K562 (cell line): ENCODE measurements at regions not wholly inside any gene's neighbourhood (a gene's known extent, or its start where the extent isn't known, plus 50 kb on each side); places are given as distances from the start of the nearest gene placed in this dataset.

Source experiments
- ATAC-seq: fragments of 200-7000 bp; cut with Tn5 transposase; 3 replicates; pipeline ENCODE4 v1.9.1; 2020; ENCODE audit warnings: moderate library complexity
- BruUV-seq: library from RNA; stranded (reverse); fragments of 400-500 nt; replicated peaks from 2 replicates; lab custom pipeline; 2021; lab: Mats Ljungman, UMichigan
- CTCF ChIA-PET: fragments of 300-600 bp; formaldehyde crosslinking; extraction: SDS; loops from one replicate; lab custom pipeline; 2021; ENCODE audit warnings: low intra/inter-chr PET ratio; lab: Yijun Ruan, JAX
- POLR2A ChIA-PET: fragments of 300-600, 350-650 bp; sonication (Branson Sonifier 250); formaldehyde crosslinking; extraction: SDS; loops from one replicate; lab custom pipeline; 2021; ENCODE audit warnings: antibody characterized with exemption, inconsistent platforms; lab: Yijun Ruan, JAX
- DNase-seq, 4 experiments: peaks; one replicate each; pipeline versions ENCODE4 v3.0.0 to v3.0.0-alpha.2; 2011 to 2018; ENCODE audit warnings: low spot score in 3 of 4, mixed read lengths in 3 of 4; ENCODE audit errors: extremely low read depth in 1 of 4
- FAIRE-seq: peaks from 2 replicates; lab custom pipeline; 2011; peaks lifted over from hg19 to GRCh38; lab: Jason Lieb, UNC
- H2AFZ ChIP-seq: 2 replicates; pipeline ENCODE4 v1.6.0; 2011; ENCODE audit warnings: low read depth, low read length, control low read depth, inconsistent platforms
- H3K27ac ChIP-seq: fragments of 200-600 bp; 3 replicates; pipeline ENCODE4 v1.8.0; 2011; ENCODE audit warnings: low read depth, mild to moderate bottlenecking, control low read depth, inconsistent platforms, low read length, moderate library complexity, mixed read lengths; ENCODE audit errors: extremely low read depth
- H3K27me3 ChIP-seq, 2 experiments: fragments of 300-600 bp in 1 of 2; 2 replicates in 1 of 2; 3 replicates in 1 of 2; pipeline versions ENCODE4 v1.6.0 to v1.8.0; 2011; ENCODE audit warnings: inconsistent platforms in 2 of 2, low read length in 2 of 2, mild to moderate bottlenecking in 1 of 2, mixed read lengths in 1 of 2, moderate library complexity in 1 of 2; ENCODE audit not compliant: control insufficient read depth in 2 of 2, insufficient read depth in 2 of 2
- H3K36me3 ChIP-seq: fragments of 300-600 bp; 3 replicates; pipeline ENCODE4 v1.8.0; 2011; ENCODE audit warnings: mild to moderate bottlenecking, low read length, inconsistent platforms; ENCODE audit not compliant: control insufficient read depth, insufficient read depth
- H3K4me1 ChIP-seq, 2 experiments: fragments of 200-600 bp in 1 of 2; replicated peaks in 1 of 2; 2 replicates in 1 of 2; 3 replicates in 1 of 2; pipeline versions ENCODE4 v1.5.1 to v1.8.0; 2011; ENCODE audit warnings: inconsistent platforms in 2 of 2, low read length in 2 of 2, mild to moderate bottlenecking in 1 of 2, mixed read lengths in 1 of 2, moderate library complexity in 1 of 2; ENCODE audit not compliant: control insufficient read depth in 2 of 2, insufficient read depth in 2 of 2
- H3K4me2 ChIP-seq: 2 replicates; pipeline ENCODE4 v1.6.1; 2011; ENCODE audit warnings: low read length, control low read depth, inconsistent platforms, mixed read lengths; ENCODE audit not compliant: insufficient read depth
- H3K4me3 ChIP-seq: fragments of 200-600 bp; sonication (generic), shearing (Covaris generic); 2 replicates; pipeline ENCODE4 v1.5.1; 2016; ENCODE audit warnings: control low read depth, inconsistent platforms
- H3K79me2 ChIP-seq: fragments of 200-600 bp; 3 replicates; pipeline ENCODE4 v1.8.0; 2011; ENCODE audit warnings: low read length, inconsistent platforms; ENCODE audit not compliant: control insufficient read depth, insufficient read depth
- H3K9ac ChIP-seq, 2 experiments: 2 replicates each; pipeline versions ENCODE4 v1.6.0 to v1.6.1; 2011; ENCODE audit warnings: low read depth in 2 of 2, low read length in 2 of 2, control low read depth in 1 of 2, inconsistent platforms in 1 of 2, mild to moderate bottlenecking in 1 of 2, mixed read lengths in 1 of 2; ENCODE audit not compliant: insufficient read depth in 1 of 2
- H3K9me1 ChIP-seq: one replicate; pipeline ENCODE4 v1.6.0; 2011; ENCODE audit warnings: inconsistent platforms, mild to moderate bottlenecking, low read length, moderate library complexity; ENCODE audit not compliant: control insufficient read depth, insufficient read depth
- H3K9me3 ChIP-seq: replicated peaks from 2 replicates; pipeline ENCODE4 v1.5.1; 2011; ENCODE audit warnings: low read depth, low read length, inconsistent platforms; ENCODE audit not compliant: control insufficient read depth, insufficient read depth
- H4K20me1 ChIP-seq: replicated peaks from 2 replicates; pipeline ENCODE4 v1.6.1; 2011; ENCODE audit warnings: low read length, inconsistent platforms, mixed read lengths; ENCODE audit not compliant: control insufficient read depth, insufficient read depth
- AFF4 ChIP-seq: sonication (generic); formaldehyde crosslinking; IDR thresholded peaks from 2 replicates; pipeline ENCODE4 v1.8.0; 2023; ENCODE audit warnings: mild to moderate bottlenecking, missing genetic modification reagents
- JUND ChIP-seq, 2 experiments: IDR thresholded peaks; 2 replicates in 1 of 2; 3 replicates in 1 of 2; pipeline ENCODE4 v1.6.1; 2011; ENCODE audit warnings: borderline replicate concordance in 2 of 2, low read depth in 2 of 2, low read length in 2 of 2, improper control_type of control experiment in 1 of 2, missing biosample characterization in 1 of 2, missing genetic modification characterization in 1 of 2, missing genetic modification reagents in 1 of 2
- NCOA4 ChIP-seq: fragments of 450-650 bp; IDR thresholded peaks from 2 replicates; pipeline ENCODE4 v1.6.1; 2018; ENCODE audit warnings: mild to moderate bottlenecking; ENCODE audit not compliant: partially characterized antibody
- NR2C2 ChIP-seq, 2 experiments: fragments of 200-800 bp in 1 of 2; sonication (Bioruptor generic) in 1 of 2; sonication (generic) in 1 of 2; formaldehyde crosslinking in 1 of 2; IDR thresholded peaks; 2 replicates each; pipeline versions ENCODE4 v1.6.1 to v1.8.0; 2016 to 2022; ENCODE audit warnings: mild to moderate bottlenecking in 1 of 2, missing compliant biosample characterization in 1 of 2, missing genetic modification characterization in 1 of 2, missing genetic modification reagents in 1 of 2
- RERE ChIP-seq: sonication (generic); formaldehyde crosslinking; IDR thresholded peaks from 2 replicates; pipeline ENCODE4 v1.8.0; 2023; ENCODE audit warnings: missing genetic modification reagents, mild to moderate bottlenecking, borderline replicate concordance
- ZBTB12 ChIP-seq: fragments of 250-450 bp; sonication (Bioruptor Pico); IDR thresholded peaks from 2 replicates; pipeline ENCODE4 v1.4.0; 2020
- ZNF311 ChIP-seq: fragments of 250-450 bp; sonication (Bioruptor Pico); IDR thresholded peaks from 2 replicates; pipeline ENCODE4 v1.4.0; 2020; ENCODE audit warnings: mild to moderate bottlenecking, moderate library complexity
- ZNF584 ChIP-seq: fragments of 200-800 bp; sonication (Bioruptor generic); IDR thresholded peaks from 2 replicates; pipeline ENCODE4 v1.6.1; 2016; ENCODE audit warnings: low read depth, mild to moderate bottlenecking, missing genetic modification characterization, missing compliant biosample characterization
- WGBS: fragments of 100-300 bp; shearing (Covaris generic); methylation state at CpG from one replicate; pipeline ENCODE4 v1.1.6; 2016; ENCODE audit warnings: low coverage, mixed read lengths; ENCODE audit not compliant: insufficient coverage; ENCODE audit errors: missing lambda C conversion rate; 5-methylcytosine and 5-hydroxymethylcytosine counted together
- in situ Hi-C: fragments of 300-500 bp; cut with MboI; formaldehyde crosslinking; loops from 4 replicates; pipeline ENCODE4 v1.15.0; 2018; ENCODE audit warnings: inconsistent platforms, mixed read lengths
- intact Hi-C: fragments of 100-400 bp; cut with micrococcal nuclease; formaldehyde crosslinking; loops from 2 replicates; pipeline ENCODE4 v1.14.2; 2022

- TF ChIP-seq RERE (CRISPR knock-in tag) (no peak), NCOA4 (no peak)
- TF ChIP-seq, all 486 proteins: peak for 2
Measured at GRCh38 chr16:7998789-7999453, 591.4 kb downstream of the TMEM114 start (continued).

- in situ Hi-C loops, result no loop called here
- CTCF ChIA-PET, result no interaction called here
- Histone ChIP-seq H3K27ac (no peak overlapping the region), H4K20me1 (no peaks in the 10 kb centered on the region; the same call in 1 of the 2 replicates), H3K4me1 (peaks cover 0 to 3% of the 10 kb centered on the region in 2 experiments; a peak in 2 of 5 replicates), H3K9me1 (no peaks in the 10 kb centered on the region), H3K4me2 (no peak overlapping the region), H3K9ac (no peak overlapping the region), H3K9me3 (no peaks in the 10 kb centered on the region), H3K27me3 (no peaks in the 10 kb centered on the region), H3K36me3 (peaks cover 80% of the 10 kb centered on the region), H2AFZ (no peak overlapping the region), H3K4me3 (no peak overlapping the region), H3K79me2 (peaks cover 79% of the 10 kb centered on the region)
- POLR2A ChIA-PET, result no interaction called here
- ATAC-seq (no peak), FAIRE-seq (no peak), DNase-seq (peak in 1 of 4 experiments; percentile 13)
- BruUV-seq, result no TSS peak
- 81% methylated on average over 3 of the region's 4 CpGs for WGBS
- intact Hi-C loops, result no loop called here
- TF ChIP-seq ZBTB12 (CRISPR knock-in tag) (no peak), JUND (IDR thresholded peaks at IDR 0.05; ENCODE audit: borderline replicate concordance, low read depth, low read length) (peak; percentile 70; the same call in 1 of the 2 replicates), JUND (tag; IDR thresholded peaks at IDR 0.05; ENCODE audit: borderline replicate concordance, low read depth, low read length) (no peak), AFF4 (CRISPR knock-in tag) (no peak), ZNF584 (no peak), NR2C2 (CRISPR knock-in tag; IDR thresholded peaks at IDR 0.05) (no peak), NR2C2 (tag; IDR thresholded peaks at IDR 0.05) (no peak), ZNF311 (CRISPR knock-in tag) (no peak)
Measured at GRCh38 chr16:7997966-7998365, 592.3 kb downstream of the TMEM114 start.
